DND-41 (cell line): ENCODE measurements at regions not wholly inside any gene's neighbourhood (a gene's known extent, or its start where the extent isn't known, plus 50 kb on each side); places are given as distances from the start of the nearest gene placed in this dataset.

ENCODE experiments used
- ATAC-seq: fragments of 200-7000 bp; cut with Tn5 transposase; 3 replicates; pipeline ENCODE4 v1.9.1; 2021; ENCODE audit warnings: low read depth; ENCODE audit not compliant: insufficient read depth
- DNase-seq: peaks from one replicate; pipeline ENCODE4 v3.0.0-alpha.2; 2020
- H2AFZ ChIP-seq: 2 replicates; pipeline ENCODE4 v1.6.0; 2012; ENCODE audit warnings: low read depth, low read length
- H3K27ac ChIP-seq: 2 replicates; pipeline ENCODE4 v1.5.1; 2012; ENCODE audit warnings: low read length, inconsistent platforms
- H3K27me3 ChIP-seq: fragments of 200-600 bp; sonication (generic); 2 replicates; pipeline ENCODE4 v1.6.0; 2012; ENCODE audit warnings: low read length, mild to moderate bottlenecking, inconsistent platforms; ENCODE audit not compliant: insufficient read depth, poor library complexity
- H3K36me3 ChIP-seq: 2 replicates; pipeline ENCODE4 v1.5.1; 2012; ENCODE audit warnings: low read length, inconsistent platforms; ENCODE audit not compliant: insufficient read depth
- H3K4me1 ChIP-seq: 2 replicates; pipeline ENCODE4 v1.5.1; 2012; ENCODE audit warnings: mild to moderate bottlenecking, low read length; ENCODE audit not compliant: insufficient read depth
- H3K4me2 ChIP-seq: 2 replicates; pipeline ENCODE4 v1.6.0; 2012; ENCODE audit warnings: mild to moderate bottlenecking, moderate library complexity, low read length, inconsistent platforms; ENCODE audit not compliant: insufficient read depth
- H3K4me3 ChIP-seq, 2 experiments: fragments of 200-600 bp in 1 of 2; shearing (Covaris generic) in 1 of 2; 2 replicates each; pipeline ENCODE4 v1.5.1; 2012 to 2016; ENCODE audit warnings: inconsistent platforms in 2 of 2, low read length in 2 of 2, mild to moderate bottlenecking in 2 of 2, low read depth in 1 of 2, moderate library complexity in 1 of 2
- H3K79me2 ChIP-seq: 2 replicates; pipeline ENCODE4 v1.6.0; 2012; ENCODE audit warnings: low read length, inconsistent platforms; ENCODE audit not compliant: insufficient read depth
- H3K9ac ChIP-seq: 2 replicates; pipeline ENCODE4 v1.6.0; 2012; ENCODE audit warnings: low read depth, mild to moderate bottlenecking, inconsistent platforms, low read length, moderate library complexity
- H3K9me3 ChIP-seq: 2 replicates; pipeline ENCODE4 v1.5.1; 2012; ENCODE audit warnings: low read length, moderate library complexity, mild to moderate bottlenecking, inconsistent platforms; ENCODE audit not compliant: insufficient read depth, severe bottlenecking
- H4K20me1 ChIP-seq: 2 replicates; pipeline ENCODE4 v1.6.0; 2012; ENCODE audit warnings: low read length; ENCODE audit not compliant: insufficient read depth
- CTCF ChIP-seq: IDR thresholded peaks from 2 replicates; pipeline ENCODE4 v1.5.1; 2012; ENCODE audit warnings: borderline replicate concordance, low read length, moderate library complexity, mild to moderate bottlenecking; ENCODE audit not compliant: poor library complexity, severe bottlenecking; ENCODE audit errors: extremely low read depth
- EZH2 ChIP-seq: IDR thresholded peaks from 3 replicates; pipeline ENCODE4 v1.6.1; 2012; ENCODE audit warnings: borderline replicate concordance, low read depth, mild to moderate bottlenecking, moderate library complexity, low read length, inconsistent platforms; ENCODE audit not compliant: severe bottlenecking

DNA sequence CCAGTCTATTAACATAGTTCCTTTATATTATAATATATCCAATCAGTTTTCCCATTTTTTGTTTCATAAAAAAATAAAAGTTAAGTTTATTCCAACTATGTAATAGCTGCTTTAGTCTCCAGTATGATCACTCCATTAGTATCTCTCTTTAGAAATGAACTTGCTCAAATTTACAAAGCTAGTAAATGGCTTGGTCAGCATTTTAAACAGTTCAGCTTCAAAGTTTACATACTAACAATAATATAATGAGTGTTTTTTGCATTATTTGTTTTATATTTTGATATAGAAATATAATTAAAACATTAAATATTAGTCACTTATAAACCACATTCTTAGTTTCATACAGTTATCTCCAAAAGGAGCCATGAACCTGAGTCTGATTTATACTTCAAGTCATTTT is 1073.8 kb downstream of the SLITRK5 start:
- Histone ChIP-seq H3K27ac (no peak overlapping the region), H3K36me3 (no peaks in the 10 kb centered on the region), H3K4me3 (no peak overlapping the region), H3K27me3 (no peaks in the 10 kb centered on the region), H4K20me1 (no peaks in the 10 kb centered on the region), H3K4me1 (no peaks in the 10 kb centered on the region), H3K9me3 (no peaks in the 10 kb centered on the region), H3K79me2 (no peaks in the 10 kb centered on the region), H3K9ac (no peak overlapping the region), H2AFZ (no peak overlapping the region), H3K4me2 (no peak overlapping the region)
- DNase-seq (no peak), ATAC-seq (no peak)
- TF ChIP-seq CTCF (no peak), EZH2 (no peak)

DNA sequence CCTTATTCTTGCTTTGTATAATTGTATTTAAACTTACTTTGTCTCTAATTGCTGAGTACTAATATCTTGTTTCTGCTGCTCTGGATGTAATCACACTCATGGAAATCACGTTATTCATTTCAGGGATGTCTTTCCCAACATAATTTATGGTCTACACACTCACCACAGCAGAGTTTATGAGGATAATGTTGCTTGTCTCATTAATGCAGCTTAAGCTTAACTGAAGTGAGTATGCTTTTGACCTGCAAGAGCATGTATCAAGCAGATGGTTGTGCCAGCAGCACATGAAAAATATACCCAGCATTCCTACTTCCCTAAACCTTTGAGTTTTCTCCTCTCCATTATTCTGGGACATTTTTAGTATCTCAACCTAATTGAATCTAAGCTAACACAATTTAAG is 1080.9 kb downstream of the SLITRK5 start:
- no peaks in the 10 kb centered on the region for H3K79me2 ChIP-seq
- H3K27me3 ChIP-seq, result no peaks in the 10 kb centered on the region
- no peak overlapping the region for H2AFZ ChIP-seq
- no peak overlapping the region for H3K9ac ChIP-seq
- H4K20me1 ChIP-seq, result no peaks in the 10 kb centered on the region
- H3K4me2 ChIP-seq, result no peak overlapping the region
- TF ChIP-seq CTCF, result no peak
- TF ChIP-seq EZH2, result no peak
- no peak overlapping the region for H3K27ac ChIP-seq
- H3K9me3 ChIP-seq, result no peaks in the 10 kb centered on the region
- ATAC-seq, result no peak
- H3K4me3 ChIP-seq, result no peak overlapping the region
- no peak for DNase-seq
- H3K36me3 ChIP-seq, result no peaks in the 10 kb centered on the region
- no peaks in the 10 kb centered on the region for H3K4me1 ChIP-seq

DNA sequence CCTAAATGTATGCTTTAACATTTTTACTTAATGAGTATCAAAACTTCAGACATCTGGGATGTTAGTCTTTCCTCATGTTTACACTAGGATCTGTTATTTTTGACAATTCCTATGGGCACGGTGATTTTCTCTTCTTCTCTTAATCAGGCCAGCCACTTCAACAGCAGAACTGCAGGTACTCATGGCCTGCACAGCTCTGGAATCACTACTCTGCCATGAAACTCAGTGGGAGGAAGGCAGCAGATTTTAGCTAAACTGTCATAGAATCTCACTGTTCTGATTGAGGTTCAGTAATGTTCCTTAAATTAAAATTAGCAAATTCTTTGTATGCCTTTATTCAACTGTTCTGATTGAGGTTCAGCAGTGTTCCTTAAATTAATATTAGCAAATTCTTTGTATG is 1083.0 kb downstream of the SLITRK5 start:
- TF ChIP-seq CTCF (no peak), EZH2 (no peak)
- no peaks in the 10 kb centered on the region for H3K4me1 ChIP-seq
- no peaks in the 10 kb centered on the region for H3K79me2 ChIP-seq

GRCh38 chr13:88761145-88761544 is 1090.0 kb downstream of the SLITRK5 start:
- Histone ChIP-seq H3K4me1 (no peaks in the 10 kb centered on the region), H3K79me2 (no peaks in the 10 kb centered on the region), H3K27ac (no peak overlapping the region), H3K9ac (no peak overlapping the region), H3K27me3 (no peaks in the 10 kb centered on the region), H2AFZ (no peak overlapping the region), H3K9me3 (no peaks in the 10 kb centered on the region), H3K36me3 (no peaks in the 10 kb centered on the region), H3K4me2 (no peak overlapping the region), H4K20me1 (no peaks in the 10 kb centered on the region), H3K4me3 (no peak overlapping the region)
- TF ChIP-seq EZH2 (no peak), CTCF (no peak)
- ATAC-seq (no peak), DNase-seq (no peak)

More for the DNA sequence above, 1083.0 kb downstream of the SLITRK5 start:
- DNase-seq, result no peak
- Histone ChIP-seq H3K27ac (no peak overlapping the region), H3K4me2 (no peak overlapping the region), H3K36me3 (no peaks in the 10 kb centered on the region), H3K9ac (no peak overlapping the region), H2AFZ (no peak overlapping the region), H3K27me3 (no peaks in the 10 kb centered on the region), H3K9me3 (no peaks in the 10 kb centered on the region), H3K4me3 (no peak overlapping the region), H4K20me1 (no peaks in the 10 kb centered on the region)
- no peak for ATAC-seq
